ENCODE measurements at regions not wholly inside any gene's neighbourhood (a gene's known extent, or its start where the extent isn't known, plus 50 kb on each side); places are given as distances from the start of the nearest gene placed in this dataset.
"Not testable (repeated sequence)": the region's sequence is repeated elsewhere in the genome, so short reads cannot be mapped to it uniquely, and the experiment has no call there.

DNA sequence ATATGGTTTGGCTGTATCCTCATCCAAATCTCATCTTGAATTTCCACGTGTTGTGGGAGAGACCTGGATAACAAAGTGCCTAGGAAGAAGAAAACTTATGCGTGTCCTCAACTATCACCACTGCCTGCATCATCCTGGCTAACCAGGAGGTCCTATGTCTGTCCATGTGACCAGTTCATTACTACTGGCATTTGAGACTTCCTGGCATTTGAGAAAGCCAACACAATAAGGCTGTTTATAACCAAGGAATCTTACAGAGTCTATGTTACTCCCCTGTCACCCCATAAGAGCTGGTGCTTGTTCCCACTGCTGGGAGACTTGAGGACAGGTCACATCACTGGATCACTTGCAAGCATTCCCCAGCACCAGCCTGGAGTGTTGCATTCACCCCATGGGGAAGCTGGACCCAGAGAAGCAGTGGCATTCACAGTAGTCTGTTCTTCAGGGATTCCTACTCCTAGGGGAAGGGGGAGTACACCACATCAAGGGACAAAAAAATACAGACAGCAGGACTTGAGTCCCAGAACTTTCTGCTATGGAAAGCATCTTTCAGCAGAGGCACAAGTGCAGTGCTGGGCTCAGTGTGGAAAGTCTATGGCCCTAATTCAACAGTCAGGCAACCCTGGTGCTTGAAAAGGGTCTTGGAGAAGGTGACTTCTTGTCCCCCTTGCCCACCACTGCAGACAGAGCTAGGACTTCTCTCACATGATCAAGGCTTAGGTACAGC lies 717.1 kb downstream of the SEMA5A start:
- DNase-seq = no peak

- no peak for DNase-seq
Measured at GRCh38 chr5:8829323-8830029, 716.4 kb downstream of the SEMA5A start.

DNA sequence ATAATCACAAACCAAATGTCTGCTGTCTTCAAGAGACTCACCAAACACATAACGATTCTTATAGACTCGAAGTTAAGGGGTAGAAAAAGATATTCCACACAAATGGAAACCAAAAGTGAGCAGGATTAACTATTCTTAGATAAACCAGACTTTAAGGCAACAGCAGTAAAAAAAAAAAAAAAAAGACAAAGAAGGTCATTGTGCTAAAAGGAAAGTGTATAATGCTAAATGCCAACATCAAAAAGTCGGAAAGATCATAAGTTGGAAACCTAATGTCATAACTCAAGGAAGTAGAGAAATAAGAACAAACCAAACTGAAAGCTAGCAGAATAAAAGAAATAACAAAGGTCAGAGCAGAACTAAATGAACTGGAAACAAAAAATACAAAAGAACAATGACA lies 714.6 kb downstream of the SEMA5A start:
- DNase-seq = no peak

- no peak for DNase-seq
Measured at GRCh38 chr5:8831854-8832253, 714.0 kb downstream of the SEMA5A start.

GRCh38 chr5:8839361-8840055 lies 706.4 kb downstream of the SEMA5A start:
- no peak for DNase-seq

- no peak for DNase-seq
Measured at GRCh38 chr5:8840237-8840636, 705.6 kb downstream of the SEMA5A start.

- DNase-seq = not testable (repeated sequence)
Measured at GRCh38 chr5:8840746-8841145, 705.1 kb downstream of the SEMA5A start.

GRCh38 chr5:8842971-8843551 lies 702.8 kb downstream of the SEMA5A start:
- peak; percentile 83 for DNase-seq

GRCh38 chr5:8843771-8844170 lies 702.1 kb downstream of the SEMA5A start:
- DNase-seq = peak; percentile 97

GRCh38 chr5:8844206-8844605 lies 701.7 kb downstream of the SEMA5A start:
- no peak for DNase-seq

GRCh38 chr5:8844847-8845246 lies 701.0 kb downstream of the SEMA5A start:
- no peak for DNase-seq

DNA sequence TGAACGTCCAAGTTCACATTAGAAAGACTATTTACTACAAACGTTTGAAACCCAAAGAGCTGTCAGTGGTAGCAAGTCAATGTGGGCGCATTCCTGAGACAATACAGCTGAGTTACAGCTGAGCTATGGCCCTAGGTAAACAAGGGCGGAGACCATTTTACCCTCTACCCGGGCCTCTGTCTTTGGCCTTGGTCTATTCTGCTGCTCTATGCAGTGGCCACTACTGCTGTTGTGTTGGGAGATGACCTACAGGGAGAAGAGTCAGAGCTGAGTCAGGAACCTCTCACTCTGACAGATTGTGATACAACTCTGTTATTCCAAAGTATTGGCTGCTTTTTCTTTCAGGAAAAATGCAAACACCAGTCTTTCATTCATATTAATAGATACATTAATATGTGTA lies 700.6 kb downstream of the SEMA5A start:
- DNase-seq = no peak

- no peak for DNase-seq
Measured at GRCh38 chr5:8848366-8848765, 697.5 kb downstream of the SEMA5A start.

DNA sequence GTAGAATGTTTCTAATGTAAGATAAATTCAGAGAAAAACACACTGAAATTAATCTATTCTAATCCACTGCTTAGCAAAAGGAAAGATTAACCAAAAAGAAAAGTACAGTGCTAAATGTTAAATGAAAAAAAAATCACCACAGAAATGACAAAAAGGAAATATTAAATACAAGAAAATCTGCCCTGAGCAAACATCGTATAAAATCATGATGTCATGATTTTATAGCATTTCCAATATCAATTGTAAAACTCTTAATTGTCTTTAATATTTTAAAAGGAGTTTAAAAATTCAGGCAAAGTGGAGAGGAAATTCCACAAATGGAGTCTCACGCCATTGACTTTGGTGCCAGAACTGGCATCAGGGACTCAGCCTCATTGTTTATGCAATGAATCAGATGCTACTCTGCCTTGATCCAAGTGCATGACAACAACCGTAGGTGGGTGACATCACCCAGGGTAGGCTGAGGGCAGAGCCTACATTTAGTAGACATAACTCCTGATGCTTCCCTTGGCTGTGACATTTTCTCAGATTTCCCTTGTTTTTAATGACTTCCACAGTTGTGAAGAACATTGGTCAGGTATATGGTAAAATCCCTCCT lies 696.8 kb downstream of the SEMA5A start:
- no peak for DNase-seq

DNA sequence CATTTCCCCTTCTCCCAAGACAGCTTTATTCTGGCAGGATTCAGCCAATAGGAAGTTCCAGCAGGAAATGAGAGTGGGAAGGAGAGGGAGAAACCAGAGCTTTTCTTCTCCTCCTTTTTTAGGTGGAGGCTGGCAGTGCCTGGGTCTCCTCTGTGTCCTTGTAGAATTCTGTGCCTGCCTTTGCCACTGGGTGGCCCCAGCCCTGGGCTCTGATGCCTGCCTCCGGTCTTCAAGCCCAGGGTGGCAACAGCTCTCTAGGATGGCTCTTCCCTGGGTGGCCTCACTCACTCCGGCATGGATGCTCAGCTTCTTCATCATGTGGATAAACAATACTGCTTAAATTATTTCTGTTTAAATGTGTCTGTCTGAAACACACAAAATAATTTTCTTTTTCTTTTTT lies 694.8 kb downstream of the SEMA5A start:
- no peak for DNase-seq

DNA sequence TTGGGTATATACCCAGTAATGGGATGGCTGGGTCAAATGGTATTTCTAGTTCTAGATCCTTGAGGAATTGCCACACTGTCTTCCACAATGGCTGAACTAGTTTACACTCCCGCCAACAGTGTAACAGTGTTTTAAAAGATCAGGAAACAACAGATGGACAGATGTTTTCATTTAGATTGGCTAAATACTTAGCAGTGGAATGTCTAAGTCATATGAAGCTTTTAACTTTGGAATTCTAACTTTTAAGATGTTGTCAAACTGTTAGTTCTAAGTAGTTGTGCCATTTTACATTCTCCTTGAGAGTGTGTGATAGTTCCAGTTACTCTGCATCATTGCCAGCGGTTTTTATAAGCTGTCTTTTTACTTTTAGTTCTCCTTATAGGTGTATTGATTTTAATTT lies 688.8 kb downstream of the SEMA5A start:
- DNase-seq = no peak

DNA sequence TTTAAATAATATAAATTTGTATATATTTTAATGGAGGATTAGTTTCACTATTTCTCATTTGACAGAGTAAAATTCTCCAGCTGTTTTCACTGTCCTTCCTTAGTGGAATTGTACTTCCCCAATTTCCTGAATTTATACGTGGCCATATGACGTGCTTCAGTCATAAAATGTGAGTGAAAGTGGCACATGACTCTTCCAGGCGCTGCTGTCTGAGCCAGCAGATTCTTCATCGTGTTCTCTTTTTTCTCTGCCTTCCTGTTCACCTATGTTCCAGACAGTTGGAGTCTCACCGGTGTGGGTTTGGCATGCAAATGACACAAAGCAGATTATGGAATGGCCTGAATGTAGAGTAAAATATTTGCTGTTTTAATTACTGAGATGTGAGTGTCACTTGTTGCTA lies 684.1 kb downstream of the SEMA5A start:
- DNase-seq = no peak

DNA sequence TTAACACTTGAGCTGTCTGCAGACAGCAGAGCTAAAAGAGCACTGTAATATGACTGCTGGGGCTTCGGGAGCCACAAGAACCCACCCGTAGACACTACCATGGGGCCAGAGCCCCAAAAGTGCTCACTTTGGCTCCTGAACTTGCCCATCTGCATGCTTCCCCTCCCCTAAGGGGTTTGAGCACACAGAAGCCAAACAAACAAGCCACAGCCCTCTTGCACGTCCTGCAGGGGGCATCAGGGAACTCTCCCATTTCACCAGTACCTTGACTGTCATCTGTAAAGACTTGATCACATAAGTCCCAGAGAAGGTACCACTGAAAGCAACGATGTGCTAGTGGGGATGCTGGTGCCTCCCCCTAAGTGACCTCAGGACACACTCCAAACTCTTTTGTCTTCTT lies 681.8 kb downstream of the SEMA5A start:
- DNase-seq = no peak

- no peak for DNase-seq
Measured at GRCh38 chr5:8865266-8865665, 680.6 kb downstream of the SEMA5A start.

DNA sequence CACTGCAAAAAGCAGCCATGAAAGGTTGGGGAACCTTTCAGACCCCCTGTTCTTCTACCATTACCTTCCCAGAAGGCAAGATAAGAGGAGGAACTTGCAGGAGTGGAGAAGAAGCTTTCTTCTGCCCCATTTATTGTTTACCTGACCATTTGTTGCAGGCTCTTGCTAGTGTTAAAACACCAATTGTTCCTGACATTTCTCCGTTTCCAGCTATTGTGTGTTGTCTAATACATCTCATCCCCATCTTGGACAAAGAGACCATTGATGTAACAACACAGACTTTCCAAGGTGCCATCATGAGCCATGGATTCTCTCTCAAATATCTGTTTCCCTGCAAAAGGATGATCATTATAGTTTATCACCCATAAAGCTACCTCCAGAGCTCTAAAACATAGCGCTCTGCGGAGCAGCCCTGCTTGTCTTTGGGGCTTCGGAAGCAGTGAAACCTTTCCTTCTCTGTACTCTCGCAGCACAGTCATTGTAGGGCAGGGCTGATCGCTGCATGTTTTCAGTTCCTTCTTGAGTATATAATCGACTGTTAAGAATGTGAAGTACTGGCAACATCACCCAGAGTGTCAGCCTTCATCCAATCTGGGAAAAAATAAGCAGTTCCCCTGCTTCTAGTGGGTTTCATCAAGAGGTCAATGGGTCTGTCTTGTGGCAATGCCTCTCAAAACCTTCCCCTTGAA lies 680.0 kb downstream of the SEMA5A start:
- DNase-seq = no peak

GRCh38 chr5:8868283-8868682 lies 677.6 kb downstream of the SEMA5A start:
- no peak for DNase-seq

DNA sequence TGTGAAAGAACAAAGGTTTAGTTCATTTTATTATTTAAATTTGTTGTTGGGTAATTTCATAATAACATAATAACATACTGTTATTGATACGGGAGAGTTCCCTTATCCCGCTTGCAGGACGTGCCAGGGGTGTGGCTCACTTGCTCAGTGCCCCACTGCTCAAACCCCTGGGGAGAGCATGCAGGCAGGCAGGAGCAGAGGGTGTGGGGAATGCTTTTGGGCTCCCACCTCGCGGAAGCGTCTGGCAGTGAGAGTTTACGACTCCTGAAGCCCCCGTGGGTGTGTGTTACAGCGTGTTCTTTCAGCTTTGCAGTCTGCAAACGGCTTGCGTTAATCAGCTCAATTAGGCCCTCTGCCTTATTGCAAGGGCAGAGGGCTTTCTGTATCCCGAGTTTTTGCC lies 675.9 kb downstream of the SEMA5A start:
- no peak for DNase-seq

All from DMS79 (cell line).